B cell (primary cell): ENCODE measurements at regions not wholly inside any gene's neighbourhood (a gene's known extent, or its start where the extent isn't known, plus 50 kb on each side); places are given as distances from the start of the nearest gene placed in this dataset.

Experiments used
- ATAC-seq: fragments of 200-7000 bp; cut with Tn5 transposase; one replicate; pipeline ENCODE4 v1.10.0; 2021; ENCODE audit warnings: low read depth, mild to moderate bottlenecking, moderate number of reproducible peaks, moderate library complexity
- CTCF ChIA-PET: fragments of 350-600 bp; sonication (Branson Sonifier 250); formaldehyde crosslinking; loops from one replicate; lab custom pipeline; 2021; ENCODE audit warnings: antibody characterized with exemption, inconsistent platforms; lab: Charles Lee
- POLR2A ChIA-PET: fragments of 350-600 bp; sonication (Branson Sonifier 250); formaldehyde crosslinking; loops from one replicate; lab custom pipeline; 2021; ENCODE audit warnings: antibody characterized with exemption; lab: Charles Lee
- DNase-seq: peaks from one replicate; pipeline ENCODE4 v3.0.0; 2013
- H2AFZ ChIP-seq: 2 replicates; pipeline ENCODE4 v1.6.1; 2012; ENCODE audit warnings: mild to moderate bottlenecking, low read depth, low read length; ENCODE audit not compliant: insufficient read depth, poor library complexity, severe bottlenecking
- H3K27ac ChIP-seq, 2 donors: 1 replicate in 1 of 2; 2 replicates in 1 of 2; pipeline ENCODE4 v1.5.1; 2012 to 2013; ENCODE audit warnings: low read length in 2 of 2, mild to moderate bottlenecking in 2 of 2, moderate library complexity in 1 of 2
- H3K27me3 ChIP-seq, 4 experiments: fragments of 200-600 bp in 1 of 4; sonication (generic) in 1 of 4; replicated peaks in 1 of 4; 1 replicate in 2 of 4; 2 replicates in 2 of 4; pipeline versions ENCODE4 v1.6.1 to v1.7.0; 2013 to 2016; ENCODE audit warnings: low read length in 3 of 4, mild to moderate bottlenecking in 2 of 4, mixed read lengths in 1 of 4, moderate library complexity in 1 of 4; ENCODE audit not compliant: insufficient read depth in 4 of 4, control insufficient read depth in 3 of 4; ENCODE audit errors: control extremely low read depth in 1 of 4
- H3K36me3 ChIP-seq, 2 experiments: replicated peaks in 1 of 2; 1 replicate in 1 of 2; 2 replicates in 1 of 2; pipeline versions ENCODE4 v1.6.1 to v1.7.1; 2013; ENCODE audit warnings: low read length in 1 of 2; ENCODE audit not compliant: insufficient read depth in 2 of 2, control insufficient read depth in 1 of 2; ENCODE audit errors: control extremely low read depth in 1 of 2, extremely low read depth in 1 of 2
- H3K4me1 ChIP-seq, 2 donors: fragments of 200-600 bp in 1 of 2; sonication (generic) in 1 of 2; 1 replicate in 1 of 2; 2 replicates in 1 of 2; pipeline versions ENCODE4 v1.5.1 to v1.6.1; 2013 to 2017; ENCODE audit warnings: low read length in 2 of 2; ENCODE audit not compliant: control insufficient read depth in 2 of 2, insufficient read depth in 2 of 2
- H3K4me2 ChIP-seq: replicated peaks from 2 replicates; pipeline ENCODE3; 2012; ENCODE audit warnings: mild to moderate bottlenecking, low read depth, low read length; ENCODE audit not compliant: poor library complexity, severe bottlenecking
- H3K4me3 ChIP-seq, 5 experiments: fragments of 200-600 bp in 1 of 5; sonication (generic) in 1 of 5; 1 replicate in 3 of 5; 2 replicates in 2 of 5; pipeline versions ENCODE4 v1.5.1 to v1.7.0; 2011 to 2016; ENCODE audit warnings: low read length in 4 of 5, mild to moderate bottlenecking in 4 of 5, low read depth in 2 of 5, control low read depth in 1 of 5, moderate library complexity in 1 of 5; ENCODE audit not compliant: insufficient read depth in 1 of 5; ENCODE audit errors: control extremely low read depth in 1 of 5, extremely low read depth in 1 of 5
- H3K79me2 ChIP-seq: fragments of 200-600 bp; sonication (generic); one replicate; pipeline ENCODE4 v1.6.0; 2016; ENCODE audit warnings: low read length; ENCODE audit not compliant: control insufficient read depth, insufficient read depth
- H3K9ac ChIP-seq: fragments of 200-600 bp; sonication (generic); 2 replicates; pipeline ENCODE4 v1.6.1; 2017; ENCODE audit warnings: mild to moderate bottlenecking, low read length, moderate library complexity
- H3K9me3 ChIP-seq, 3 donors: one replicate each; pipeline versions ENCODE4 v1.6.1 to v1.7.1; 2013; ENCODE audit warnings: low read length in 2 of 3; ENCODE audit not compliant: control insufficient read depth in 2 of 3, insufficient read depth in 1 of 3; ENCODE audit errors: control extremely low read depth in 1 of 3
- H4K20me1 ChIP-seq: 2 replicates; pipeline ENCODE4 v1.6.0; 2012; ENCODE audit warnings: mild to moderate bottlenecking, low read length; ENCODE audit not compliant: insufficient read depth, control insufficient read depth, poor library complexity, severe bottlenecking
- H3K27ac Mint-ChIP-seq: one replicate; pipeline ENCODE4 v1.8.0; 2021; ENCODE audit warnings: mixed read lengths
- H3K27me3 Mint-ChIP-seq: one replicate; pipeline ENCODE4 v1.8.0; 2021; ENCODE audit warnings: mixed read lengths
- H3K4me1 Mint-ChIP-seq: one replicate; pipeline ENCODE4 v1.8.0; 2021; ENCODE audit warnings: mixed read lengths
- H3K4me3 Mint-ChIP-seq: one replicate; pipeline ENCODE4 v1.8.0; 2021; ENCODE audit warnings: mixed read lengths
- H3K9me3 Mint-ChIP-seq: one replicate; pipeline ENCODE4 v1.8.0; 2022; ENCODE audit warnings: mixed read lengths; ENCODE audit not compliant: insufficient read depth
- CTCF ChIP-seq: fragments of 200-600 bp; IDR thresholded peaks from one replicate; pipeline ENCODE4 v1.8.0; 2022; ENCODE audit warnings: antibody characterized with exemption, mild to moderate bottlenecking
- EZH2 ChIP-seq: IDR thresholded peaks from 2 replicates; pipeline ENCODE4 v1.6.1; 2012; ENCODE audit warnings: borderline replicate concordance, low read depth, mild to moderate bottlenecking, moderate library complexity, low read length; ENCODE audit not compliant: insufficient read depth, poor library complexity, severe bottlenecking
- WGBS: methylation state at CpG from one replicate; pipeline ENCODE4 v1.1.5; 2013; ENCODE audit warnings: missing lambda C conversion rate; ENCODE audit not compliant: insufficient coverage; 5-methylcytosine and 5-hydroxymethylcytosine counted together
- intact Hi-C: fragments of 100-400 bp; cut with micrococcal nuclease; formaldehyde crosslinking; loops from one replicate; pipeline ENCODE4 v1.10.0; 2022

DNA sequence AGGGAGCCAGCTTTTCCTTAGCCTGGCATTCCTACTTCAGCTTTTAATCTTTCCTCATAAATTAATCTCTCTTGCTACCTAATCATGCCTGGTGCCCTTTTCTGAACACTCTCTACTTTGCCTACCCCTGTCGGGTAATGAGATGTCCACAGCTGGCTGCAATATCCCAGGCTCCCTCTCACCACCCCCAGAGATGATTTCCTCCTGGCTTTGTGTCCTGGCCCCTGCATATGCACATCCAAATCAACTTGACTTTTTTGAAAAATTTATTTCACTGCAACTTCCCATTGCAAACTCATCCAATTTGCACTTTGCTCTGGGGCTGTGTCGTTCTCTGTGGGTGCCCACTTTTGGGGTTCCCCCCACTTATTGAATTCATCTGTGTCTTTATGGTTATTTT lies 218.1 kb upstream of the SKOR2 start:
- no peaks in the 10 kb centered on the region for H3K36me3 ChIP-seq
- H3K9me3 Mint-ChIP-seq: no peaks in the 10 kb centered on the region
- no peaks in the 10 kb centered on the region for H4K20me1 ChIP-seq
- no peak overlapping the region for H3K27ac ChIP-seq
- 82% methylated on average over 1 of the region's 2 CpGs for WGBS
- peaks cover 0 to 7% (median 0%) of the 10 kb centered on the region in 4 experiments for H3K27me3 ChIP-seq
- TF ChIP-seq CTCF: no peak
- TF ChIP-seq EZH2: no peak
- no peak overlapping the region for H3K4me3 ChIP-seq
- ATAC-seq (no peak), DNase-seq (no peak)
- H3K4me3 Mint-ChIP-seq: no peak overlapping the region
- H3K27ac Mint-ChIP-seq: no peak overlapping the region
- intact Hi-C loops: no loop called here
- H3K4me1 Mint-ChIP-seq: no peaks in the 10 kb centered on the region
- H3K27me3 Mint-ChIP-seq: peaks cover 6% of the 10 kb centered on the region
- H2AFZ ChIP-seq: no peak overlapping the region
- no peaks in the 10 kb centered on the region for H3K79me2 ChIP-seq
- H3K9ac ChIP-seq: no peak overlapping the region
- CTCF ChIA-PET: no interaction called here
- H3K4me2 ChIP-seq: no peak overlapping the region
- no peaks in the 10 kb centered on the region for H3K9me3 ChIP-seq
- POLR2A ChIA-PET: no interaction called here
- H3K4me1 ChIP-seq: no peaks in the 10 kb centered on the region

DNA sequence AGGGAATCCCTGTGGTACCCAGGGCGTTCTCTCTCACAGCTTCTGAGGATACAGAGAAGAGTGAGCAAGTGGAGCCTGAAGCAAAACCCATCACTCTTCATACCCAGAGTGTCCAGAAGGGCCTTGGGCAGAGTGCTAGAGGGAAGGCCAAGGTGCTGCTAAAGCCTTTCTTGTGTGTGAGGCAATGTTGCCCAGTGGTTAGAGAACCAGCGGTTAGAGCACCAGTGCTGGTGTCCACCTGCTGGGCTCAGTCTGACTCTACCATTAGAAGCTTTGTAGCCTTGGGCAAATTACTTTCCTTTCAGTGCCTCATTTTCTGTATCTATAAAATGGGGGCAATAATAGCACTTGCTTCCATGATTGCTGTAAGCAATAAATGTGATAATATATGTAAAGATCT lies 210.5 kb upstream of the SKOR2 start:
- WGBS: 100% methylated on average over 1 of the region's 2 CpGs
- Histone ChIP-seq H3K27ac (no peak overlapping the region), H3K79me2 (no peaks in the 10 kb centered on the region), H3K9ac (no peak overlapping the region), H2AFZ (no peak overlapping the region), H4K20me1 (no peaks in the 10 kb centered on the region), H3K4me2 (no peak overlapping the region), H3K9me3 (no peaks in the 10 kb centered on the region), H3K27me3 (no peaks in the 10 kb centered on the region), H3K4me1 (no peaks in the 10 kb centered on the region), H3K36me3 (no peaks in the 10 kb centered on the region), H3K4me3 (no peak overlapping the region)
- CTCF ChIA-PET: no interaction called here
- no peak for TF ChIP-seq EZH2
- no peak for DNase-seq
- no peak for ATAC-seq
- no peak overlapping the region for H3K4me3 Mint-ChIP-seq
- H3K27ac Mint-ChIP-seq: no peak overlapping the region
- no peaks in the 10 kb centered on the region for H3K9me3 Mint-ChIP-seq
- no peaks in the 10 kb centered on the region for H3K4me1 Mint-ChIP-seq
- intact Hi-C loops: no loop called here
- peaks cover 4% of the 10 kb centered on the region for H3K27me3 Mint-ChIP-seq
- POLR2A ChIA-PET: no interaction called here
